HEK293T (cell line): ENCODE measurements at regions not wholly inside any gene's neighbourhood (a gene's known extent, or its start where the extent isn't known, plus 50 kb on each side); places are given as distances from the start of the nearest gene placed in this dataset.

Experiments
- BHLHE40 ChIP-seq: fragments of 450-650 bp; IDR thresholded peaks from 2 replicates; pipeline ENCODE4 v1.6.1; 2016; ENCODE audit warnings: mild to moderate bottlenecking, moderate library complexity, borderline replicate concordance
- ELF4 ChIP-seq: fragments of 450-650 bp; IDR thresholded peaks from 2 replicates; pipeline ENCODE4 v1.6.1; 2017; ENCODE audit warnings: antibody characterized with exemption
- FOXA1 ChIP-seq: fragments of 450-650 bp; IDR thresholded peaks from 2 replicates; pipeline ENCODE4 v1.6.1; 2016; ENCODE audit warnings: mild to moderate bottlenecking
- FOXK2 ChIP-seq: fragments of 450-650 bp; IDR thresholded peaks from 2 replicates; pipeline ENCODE4 v1.6.1; 2016; ENCODE audit warnings: mild to moderate bottlenecking
- FOXM1 ChIP-seq: fragments of 450-650 bp; IDR thresholded peaks from 2 replicates; pipeline ENCODE4 v1.6.1; 2017; ENCODE audit warnings: mild to moderate bottlenecking, borderline replicate concordance
- LEF1 ChIP-seq: fragments of 450-650 bp; IDR thresholded peaks from 2 replicates; pipeline ENCODE4 v1.6.1; 2017; ENCODE audit warnings: mild to moderate bottlenecking, borderline replicate concordance
- NFRKB ChIP-seq: fragments of 450-650 bp; IDR thresholded peaks from 2 replicates; pipeline ENCODE4 v1.6.1; 2016; ENCODE audit warnings: mild to moderate bottlenecking, moderate library complexity
- SP1 ChIP-seq: fragments of 450-650 bp; IDR thresholded peaks from 2 replicates; pipeline ENCODE4 v1.6.1; 2017
- SUZ12 ChIP-seq: fragments of 450-650 bp; IDR thresholded peaks from 2 replicates; pipeline ENCODE4 v1.6.1; 2016; ENCODE audit warnings: mild to moderate bottlenecking
- TARDBP ChIP-seq: fragments of 450-650 bp; IDR thresholded peaks from 2 replicates; pipeline ENCODE4 v1.6.1; 2016
- ZNF384 ChIP-seq: fragments of 450-650 bp; IDR thresholded peaks from 2 replicates; pipeline ENCODE4 v1.6.1; 2016
- TF ChIP-seq, protein P1 (sequence below): fragments of 450-650 bp; IDR thresholded peaks from 2 replicates; pipeline ENCODE4 v1.6.1; 2016

DNA sequence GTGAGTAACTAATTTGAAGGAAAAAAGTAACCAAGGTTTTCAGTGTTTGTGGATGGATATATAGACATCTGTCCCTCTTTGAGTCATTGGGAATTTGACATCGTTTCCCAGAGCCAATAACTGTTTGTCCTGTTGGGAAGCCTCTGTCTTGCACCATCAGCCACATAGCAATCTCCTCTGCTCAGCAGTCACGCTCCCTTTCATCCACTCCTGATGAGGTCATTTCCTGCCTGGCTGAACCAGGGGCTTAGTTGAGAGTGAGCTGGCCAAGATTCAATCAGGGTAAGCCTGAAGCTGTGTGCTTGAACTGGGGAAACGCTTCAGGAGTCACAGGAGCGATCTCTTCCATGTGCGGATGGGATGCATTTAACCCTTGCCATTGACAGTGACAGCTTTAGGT is 121.5 kb upstream of the FOXQ1 start:
- no peak for TF ChIP-seq SUZ12
- TF ChIP-seq FOXA1: no peak
- TF ChIP-seq FOXK2: no peak
- TF ChIP-seq BHLHE40: no peak
- TF ChIP-seq FOXM1: no peak
- no peak for TF ChIP-seq LEF1
- TF ChIP-seq TARDBP: no peak
- no peak for TF ChIP-seq ZNF384
- TF ChIP-seq, protein P1, sequence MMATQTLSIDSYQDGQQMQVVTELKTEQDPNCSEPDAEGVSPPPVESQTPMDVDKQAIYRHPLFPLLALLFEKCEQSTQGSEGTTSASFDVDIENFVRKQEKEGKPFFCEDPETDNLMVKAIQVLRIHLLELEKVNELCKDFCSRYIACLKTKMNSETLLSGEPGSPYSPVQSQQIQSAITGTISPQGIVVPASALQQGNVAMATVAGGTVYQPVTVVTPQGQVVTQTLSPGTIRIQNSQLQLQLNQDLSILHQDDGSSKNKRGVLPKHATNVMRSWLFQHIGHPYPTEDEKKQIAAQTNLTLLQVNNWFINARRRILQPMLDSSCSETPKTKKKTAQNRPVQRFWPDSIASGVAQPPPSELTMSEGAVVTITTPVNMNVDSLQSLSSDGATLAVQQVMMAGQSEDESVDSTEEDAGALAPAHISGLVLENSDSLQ: no peak
- TF ChIP-seq NFRKB: no peak
- no peak for TF ChIP-seq ELF4
- no peak for TF ChIP-seq SP1
